DND-41 (cell line): ENCODE measurements at regions not wholly inside any gene's neighbourhood (a gene's known extent, or its start where the extent isn't known, plus 50 kb on each side); places are given as distances from the start of the nearest gene placed in this dataset.

Source experiments
- ATAC-seq: fragments of 200-7000 bp; cut with Tn5 transposase; 3 replicates; pipeline ENCODE4 v1.9.1; 2021; ENCODE audit warnings: low read depth; ENCODE audit not compliant: insufficient read depth
- DNase-seq: peaks from one replicate; pipeline ENCODE4 v3.0.0-alpha.2; 2020
- H2AFZ ChIP-seq: 2 replicates; pipeline ENCODE4 v1.6.0; 2012; ENCODE audit warnings: low read depth, low read length
- H3K27ac ChIP-seq: 2 replicates; pipeline ENCODE4 v1.5.1; 2012; ENCODE audit warnings: low read length, inconsistent platforms
- H3K27me3 ChIP-seq: fragments of 200-600 bp; sonication (generic); 2 replicates; pipeline ENCODE4 v1.6.0; 2012; ENCODE audit warnings: low read length, mild to moderate bottlenecking, inconsistent platforms; ENCODE audit not compliant: insufficient read depth, poor library complexity
- H3K36me3 ChIP-seq: 2 replicates; pipeline ENCODE4 v1.5.1; 2012; ENCODE audit warnings: low read length, inconsistent platforms; ENCODE audit not compliant: insufficient read depth
- H3K4me1 ChIP-seq: 2 replicates; pipeline ENCODE4 v1.5.1; 2012; ENCODE audit warnings: mild to moderate bottlenecking, low read length; ENCODE audit not compliant: insufficient read depth
- H3K4me2 ChIP-seq: 2 replicates; pipeline ENCODE4 v1.6.0; 2012; ENCODE audit warnings: mild to moderate bottlenecking, moderate library complexity, low read length, inconsistent platforms; ENCODE audit not compliant: insufficient read depth
- H3K4me3 ChIP-seq, 2 experiments: fragments of 200-600 bp in 1 of 2; shearing (Covaris generic) in 1 of 2; 2 replicates each; pipeline ENCODE4 v1.5.1; 2012 to 2016; ENCODE audit warnings: inconsistent platforms in 2 of 2, low read length in 2 of 2, mild to moderate bottlenecking in 2 of 2, low read depth in 1 of 2, moderate library complexity in 1 of 2
- H3K79me2 ChIP-seq: 2 replicates; pipeline ENCODE4 v1.6.0; 2012; ENCODE audit warnings: low read length, inconsistent platforms; ENCODE audit not compliant: insufficient read depth
- H3K9ac ChIP-seq: 2 replicates; pipeline ENCODE4 v1.6.0; 2012; ENCODE audit warnings: low read depth, mild to moderate bottlenecking, inconsistent platforms, low read length, moderate library complexity
- H3K9me3 ChIP-seq: 2 replicates; pipeline ENCODE4 v1.5.1; 2012; ENCODE audit warnings: low read length, moderate library complexity, mild to moderate bottlenecking, inconsistent platforms; ENCODE audit not compliant: insufficient read depth, severe bottlenecking
- H4K20me1 ChIP-seq: 2 replicates; pipeline ENCODE4 v1.6.0; 2012; ENCODE audit warnings: low read length; ENCODE audit not compliant: insufficient read depth
- EZH2 ChIP-seq: IDR thresholded peaks from 3 replicates; pipeline ENCODE4 v1.6.1; 2012; ENCODE audit warnings: borderline replicate concordance, low read depth, mild to moderate bottlenecking, moderate library complexity, low read length, inconsistent platforms; ENCODE audit not compliant: severe bottlenecking
- TF ChIP-seq, protein P1 (sequence below): IDR thresholded peaks from 2 replicates; pipeline ENCODE4 v1.5.1; 2012; ENCODE audit warnings: borderline replicate concordance, low read length, moderate library complexity, mild to moderate bottlenecking; ENCODE audit not compliant: poor library complexity, severe bottlenecking; ENCODE audit errors: extremely low read depth

DNA sequence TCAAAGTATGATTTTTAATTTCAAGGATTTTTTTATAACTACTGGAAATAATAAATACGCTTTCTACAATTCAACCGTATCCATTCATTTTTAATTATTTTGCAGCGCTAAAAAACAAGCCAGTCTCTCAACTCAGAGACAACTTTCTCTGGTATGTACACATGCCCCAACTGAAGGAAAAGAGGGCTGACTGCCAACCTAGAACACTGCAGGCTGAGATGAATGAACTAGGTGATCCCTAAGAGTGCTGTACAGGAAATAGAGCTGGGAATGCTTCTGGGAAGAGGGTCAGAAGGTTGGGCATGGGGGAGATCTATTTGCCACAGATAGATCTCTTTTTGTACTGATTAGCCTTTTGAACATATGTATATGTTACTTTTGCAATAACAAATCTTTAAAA, 460.1 kb downstream of the NR4A2 start:
- Histone ChIP-seq H3K9ac (no peak overlapping the region), H3K4me1 (no peaks in the 10 kb centered on the region), H3K36me3 (no peaks in the 10 kb centered on the region), H3K9me3 (peaks cover 4% of the 10 kb centered on the region), H3K27ac (no peak overlapping the region), H3K4me3 (no peak overlapping the region), H4K20me1 (no peaks in the 10 kb centered on the region), H3K4me2 (no peak overlapping the region), H3K27me3 (no peaks in the 10 kb centered on the region), H2AFZ (no peak overlapping the region), H3K79me2 (no peaks in the 10 kb centered on the region)
- DNase-seq (no peak), ATAC-seq (no peak)
- TF ChIP-seq EZH2: no peak
- TF ChIP-seq, protein P1, sequence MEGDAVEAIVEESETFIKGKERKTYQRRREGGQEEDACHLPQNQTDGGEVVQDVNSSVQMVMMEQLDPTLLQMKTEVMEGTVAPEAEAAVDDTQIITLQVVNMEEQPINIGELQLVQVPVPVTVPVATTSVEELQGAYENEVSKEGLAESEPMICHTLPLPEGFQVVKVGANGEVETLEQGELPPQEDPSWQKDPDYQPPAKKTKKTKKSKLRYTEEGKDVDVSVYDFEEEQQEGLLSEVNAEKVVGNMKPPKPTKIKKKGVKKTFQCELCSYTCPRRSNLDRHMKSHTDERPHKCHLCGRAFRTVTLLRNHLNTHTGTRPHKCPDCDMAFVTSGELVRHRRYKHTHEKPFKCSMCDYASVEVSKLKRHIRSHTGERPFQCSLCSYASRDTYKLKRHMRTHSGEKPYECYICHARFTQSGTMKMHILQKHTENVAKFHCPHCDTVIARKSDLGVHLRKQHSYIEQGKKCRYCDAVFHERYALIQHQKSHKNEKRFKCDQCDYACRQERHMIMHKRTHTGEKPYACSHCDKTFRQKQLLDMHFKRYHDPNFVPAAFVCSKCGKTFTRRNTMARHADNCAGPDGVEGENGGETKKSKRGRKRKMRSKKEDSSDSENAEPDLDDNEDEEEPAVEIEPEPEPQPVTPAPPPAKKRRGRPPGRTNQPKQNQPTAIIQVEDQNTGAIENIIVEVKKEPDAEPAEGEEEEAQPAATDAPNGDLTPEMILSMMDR: no peak

DNA sequence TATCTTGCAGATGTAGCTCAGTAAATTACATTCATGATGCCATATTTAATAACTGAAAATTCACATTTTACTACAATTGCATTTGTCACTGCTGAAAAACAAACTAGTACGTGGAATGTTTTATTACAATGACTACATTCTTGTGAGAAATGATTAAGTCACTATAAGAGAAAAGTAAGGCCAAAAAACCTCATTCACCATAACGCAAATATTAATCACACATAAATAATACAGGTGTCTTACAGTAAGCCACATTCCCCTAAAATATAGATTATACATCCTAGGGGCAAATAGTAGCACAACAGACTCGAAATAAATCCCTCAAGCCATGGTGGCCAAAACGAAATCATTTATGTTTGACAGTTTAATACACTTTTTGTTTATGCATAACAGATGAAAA, 460.6 kb downstream of the NR4A2 start:
- H3K27ac ChIP-seq: no peak overlapping the region
- H3K27me3 ChIP-seq: no peaks in the 10 kb centered on the region
- TF ChIP-seq, protein P1: no peak
- no peak for TF ChIP-seq EZH2
- no peak overlapping the region for H2AFZ ChIP-seq
- peaks cover 4% of the 10 kb centered on the region for H3K9me3 ChIP-seq
- no peak overlapping the region for H3K9ac ChIP-seq
- H3K4me3 ChIP-seq: no peak overlapping the region
- H3K36me3 ChIP-seq: no peaks in the 10 kb centered on the region
- no peak for ATAC-seq
- H3K4me1 ChIP-seq: no peaks in the 10 kb centered on the region
- no peaks in the 10 kb centered on the region for H3K79me2 ChIP-seq
- no peak for DNase-seq
- no peaks in the 10 kb centered on the region for H4K20me1 ChIP-seq
- H3K4me2 ChIP-seq: no peak overlapping the region

DNA sequence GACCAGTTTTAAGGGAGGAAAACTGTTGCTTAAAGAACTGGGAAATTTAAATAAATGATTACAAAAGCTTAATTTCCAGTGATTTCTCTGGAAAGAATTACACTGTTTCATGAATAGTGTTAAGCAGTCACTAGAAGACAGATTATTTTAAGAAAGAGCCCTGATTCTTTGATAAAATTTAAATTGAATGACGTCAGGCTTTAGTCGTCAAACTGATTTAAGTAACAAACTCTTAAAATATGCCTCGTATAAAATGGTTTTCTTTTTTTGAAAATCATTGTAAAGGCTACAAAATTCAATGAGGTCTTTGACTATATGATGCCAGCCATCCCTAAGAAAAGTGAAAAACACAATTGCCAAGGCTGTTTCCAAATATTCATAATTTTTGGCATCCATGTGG, 465.0 kb downstream of the NR4A2 start:
- H3K27ac ChIP-seq: no peak overlapping the region
- ATAC-seq (no peak), DNase-seq (no peak)
- TF ChIP-seq, protein P1: no peak
- TF ChIP-seq EZH2: no peak
- H3K9ac ChIP-seq: no peak overlapping the region
- no peaks in the 10 kb centered on the region for H3K79me2 ChIP-seq
- no peak overlapping the region for H3K4me3 ChIP-seq
- H3K4me2 ChIP-seq: no peak overlapping the region
- H4K20me1 ChIP-seq: no peaks in the 10 kb centered on the region
- H3K27me3 ChIP-seq: no peaks in the 10 kb centered on the region
- no peak overlapping the region for H2AFZ ChIP-seq
- no peaks in the 10 kb centered on the region for H3K4me1 ChIP-seq
- no peaks in the 10 kb centered on the region for H3K9me3 ChIP-seq
- H3K36me3 ChIP-seq: no peaks in the 10 kb centered on the region

DNA sequence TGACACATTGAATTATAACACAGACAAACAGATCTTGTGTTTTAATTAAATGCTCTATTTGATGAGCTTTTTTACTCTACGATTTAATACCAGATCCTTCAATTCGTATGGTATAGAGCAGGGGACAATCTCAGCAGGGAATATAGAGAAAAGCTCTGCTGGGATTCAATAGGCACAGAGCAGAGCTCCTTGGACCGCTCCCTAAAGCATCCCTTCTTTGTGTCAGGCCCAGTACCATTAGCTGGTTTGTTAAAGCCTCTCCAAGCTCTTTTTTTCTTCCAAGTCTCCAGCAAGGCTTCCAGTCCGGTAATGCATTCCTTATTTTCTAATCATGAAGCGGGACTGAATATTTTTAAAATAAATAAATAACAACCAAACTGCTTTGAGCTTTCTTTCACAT, 466.0 kb downstream of the NR4A2 start:
- no peaks in the 10 kb centered on the region for H4K20me1 ChIP-seq
- no peak overlapping the region for H3K9ac ChIP-seq
- no peak overlapping the region for H2AFZ ChIP-seq
- no peaks in the 10 kb centered on the region for H3K27me3 ChIP-seq
- H3K4me2 ChIP-seq: no peak overlapping the region
- H3K9me3 ChIP-seq: no peaks in the 10 kb centered on the region
- no peaks in the 10 kb centered on the region for H3K36me3 ChIP-seq
- no peak for DNase-seq
- no peak for TF ChIP-seq EZH2
- TF ChIP-seq, protein P1: no peak
- ATAC-seq: no peak
- no peak overlapping the region for H3K4me3 ChIP-seq
- no peak overlapping the region for H3K27ac ChIP-seq
- H3K4me1 ChIP-seq: no peaks in the 10 kb centered on the region
- H3K79me2 ChIP-seq: no peaks in the 10 kb centered on the region
